C4-2B (cell line): ENCODE measurements at regions not wholly inside any gene's neighbourhood (a gene's known extent, or its start where the extent isn't known, plus 50 kb on each side); places are given as distances from the start of the nearest gene placed in this dataset.

Experiments
- H3K27ac ChIP-seq: fragments of 450-650 bp; 2 replicates; pipeline ENCODE4 v1.5.1; 2017
- CTCF ChIP-seq: fragments of 450-650 bp; conservative IDR thresholded peaks from 2 replicates; pipeline ENCODE4 v1.5.1; 2017; ENCODE audit warnings: mild to moderate bottlenecking
- ZFX ChIP-seq: fragments of 450-650 bp; IDR thresholded peaks from 2 replicates; pipeline ENCODE4 v1.6.1; 2017

DNA sequence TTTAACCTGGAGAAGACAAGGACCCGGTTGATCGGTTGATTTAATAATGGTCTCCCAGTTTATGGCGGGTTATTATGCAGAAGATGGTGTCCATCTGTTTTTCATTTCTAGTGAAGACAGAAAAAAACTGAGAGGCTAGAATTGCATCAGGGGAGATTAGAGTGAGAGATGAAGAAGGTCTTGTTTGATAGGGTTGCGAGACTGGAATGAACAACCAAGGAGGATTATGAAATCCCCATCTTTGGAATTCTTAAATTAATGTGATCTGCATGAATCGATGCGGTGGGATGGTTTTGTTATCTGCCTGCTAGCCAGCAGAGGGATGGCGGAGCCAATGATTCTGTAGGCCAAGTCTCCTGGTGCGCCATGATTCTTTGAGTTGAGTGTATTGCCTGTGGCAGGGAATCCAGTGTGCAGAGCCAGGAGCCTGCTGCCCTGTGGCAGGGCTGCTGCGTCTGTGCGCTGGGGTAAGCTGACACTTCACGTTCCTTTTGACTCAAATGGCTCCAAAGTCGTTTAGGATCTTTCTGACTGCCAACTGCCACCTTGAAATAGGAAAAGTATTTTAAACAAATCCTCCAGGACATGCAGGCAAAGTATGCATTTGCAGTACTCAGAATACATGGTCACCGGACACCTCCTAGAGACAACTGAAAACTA is 200.1 kb downstream of the CLIC5 start:
- TF ChIP-seq ZFX (no peak), CTCF (no peak)
- no peak overlapping the region for H3K27ac ChIP-seq

DNA sequence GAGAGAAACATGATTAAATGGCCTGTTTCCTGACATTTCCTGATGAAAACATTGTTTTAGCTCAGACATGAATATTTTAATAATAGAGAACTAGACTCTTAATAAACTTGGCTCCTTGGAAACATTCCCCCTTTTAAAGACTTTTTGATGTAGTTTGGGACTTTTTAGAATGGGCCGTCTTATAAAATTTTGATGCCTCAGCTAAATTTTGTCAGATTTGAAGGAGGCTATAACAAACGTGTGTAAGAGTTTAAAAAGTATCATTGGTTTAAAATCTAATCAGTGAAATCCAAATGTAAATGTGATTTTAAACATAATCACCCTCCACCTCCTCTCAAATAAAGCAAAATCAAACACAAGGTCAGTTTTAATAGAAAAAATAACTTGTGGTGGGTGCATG is 200.9 kb downstream of the CLIC5 start:
- TF ChIP-seq CTCF = no peak
- TF ChIP-seq ZFX = no peak

DNA sequence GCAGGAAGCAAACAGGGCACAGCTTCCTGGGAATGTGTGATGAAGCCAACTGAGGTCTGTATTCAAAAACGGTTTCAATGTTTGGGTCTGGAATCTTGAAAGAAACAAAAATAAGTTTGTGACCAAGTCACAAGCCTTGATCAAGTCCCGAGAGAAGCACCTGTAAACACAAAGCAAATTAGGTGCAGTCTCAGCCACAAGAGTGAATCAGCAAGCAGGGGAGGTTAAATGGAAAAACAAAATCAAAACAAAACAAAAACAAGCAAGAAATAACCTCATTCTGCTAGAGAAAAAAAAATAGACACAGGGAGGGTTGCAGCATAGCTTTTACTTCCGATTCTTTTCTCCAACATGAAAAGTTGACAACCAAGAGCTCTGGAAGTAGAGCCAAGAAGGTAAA is 201.7 kb downstream of the CLIC5 start:
- TF ChIP-seq ZFX (no peak), CTCF (no peak)
- H3K27ac ChIP-seq = no peak overlapping the region

More for the DNA sequence above, 200.9 kb downstream of the CLIC5 start:
- H3K27ac ChIP-seq = no peak overlapping the region

DNA sequence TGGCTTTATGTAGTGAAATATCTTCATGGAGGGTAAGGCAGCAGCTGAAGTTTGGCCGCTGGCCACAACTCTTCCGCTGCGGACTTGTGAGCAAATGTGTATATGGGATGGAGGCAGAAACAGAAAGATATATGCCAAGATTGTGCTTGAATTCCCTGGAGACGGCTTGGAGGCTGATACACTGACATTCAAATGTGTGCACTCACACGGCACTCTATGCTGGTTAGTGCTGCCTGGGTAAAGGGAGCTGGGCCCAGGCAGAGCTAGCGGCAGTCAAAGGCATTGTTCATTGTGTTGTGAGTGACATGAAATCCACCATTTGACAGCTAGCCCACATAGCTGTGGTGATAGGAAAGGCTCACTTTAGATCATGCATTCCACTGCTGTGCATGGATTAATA is 202.7 kb downstream of the CLIC5 start:
- no peak overlapping the region for H3K27ac ChIP-seq
- TF ChIP-seq ZFX (no peak), CTCF (no peak)

- no peak overlapping the region for H3K27ac ChIP-seq
- TF ChIP-seq CTCF (no peak), ZFX (no peak)
Measured at GRCh38 chr6:45808917-45809316, 206.7 kb downstream of the CLIC5 start.

GRCh38 chr6:45808042-45808645 is 207.5 kb downstream of the CLIC5 start:
- TF ChIP-seq ZFX = no peak
- TF ChIP-seq CTCF = no peak
- no peak overlapping the region for H3K27ac ChIP-seq

- TF ChIP-seq ZFX (no peak), CTCF (no peak)
- H3K27ac ChIP-seq = no peak overlapping the region
Measured at GRCh38 chr6:45807311-45808041, 208.2 kb downstream of the CLIC5 start.
